ENCODE measurements at regions not wholly inside any gene's neighbourhood (a gene's known extent, or its start where the extent isn't known, plus 50 kb on each side); places are given as distances from the start of the nearest gene placed in this dataset.
"Not testable (repeated sequence)": the region's sequence is repeated elsewhere in the genome, so short reads cannot be mapped to it uniquely, and the experiment has no call there.

GRCh38 chr16:87006021-87006420, 311.2 kb downstream of the C16orf95 start:
- no peak for DNase-seq

GRCh38 chr16:87006789-87007745, 310.1 kb downstream of the C16orf95 start:
- no peak for DNase-seq

GRCh38 chr16:87007907-87008306, 309.3 kb downstream of the C16orf95 start:
- no peak for DNase-seq

GRCh38 chr16:87008664-87009063, 308.5 kb downstream of the C16orf95 start:
- DNase-seq = no peak

GRCh38 chr16:87012954-87013938, 303.9 kb downstream of the C16orf95 start:
- no peak for DNase-seq

GRCh38 chr16:87014112-87014511, 303.1 kb downstream of the C16orf95 start:
- no peak for DNase-seq

- no peak for DNase-seq
Measured at GRCh38 chr16:87015021-87015420, 302.2 kb downstream of the C16orf95 start.

GRCh38 chr16:87016046-87017035, 300.9 kb downstream of the C16orf95 start:
- no peak for DNase-seq

GRCh38 chr16:87017371-87018012, 299.7 kb downstream of the C16orf95 start:
- no peak for DNase-seq

DNA sequence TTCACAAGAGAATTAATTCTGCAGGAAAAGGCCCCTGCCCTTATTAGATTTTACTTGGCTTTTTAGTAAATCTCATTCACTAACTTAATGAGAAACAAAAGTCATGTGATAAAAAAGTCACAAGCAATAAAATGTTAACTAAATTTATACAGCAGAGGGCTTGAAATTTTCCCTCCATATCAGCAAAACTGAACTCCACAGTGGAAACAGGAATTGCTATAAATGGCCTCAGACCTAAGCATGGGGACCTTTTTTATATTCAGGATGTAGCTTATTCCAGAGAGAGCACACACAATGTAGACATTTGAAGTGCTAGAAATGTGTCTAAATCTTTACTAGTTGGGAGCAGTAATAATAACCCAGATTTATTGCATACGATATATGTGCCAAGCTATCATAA, 291.5 kb downstream of the C16orf95 start:
- no peak for DNase-seq

DNA sequence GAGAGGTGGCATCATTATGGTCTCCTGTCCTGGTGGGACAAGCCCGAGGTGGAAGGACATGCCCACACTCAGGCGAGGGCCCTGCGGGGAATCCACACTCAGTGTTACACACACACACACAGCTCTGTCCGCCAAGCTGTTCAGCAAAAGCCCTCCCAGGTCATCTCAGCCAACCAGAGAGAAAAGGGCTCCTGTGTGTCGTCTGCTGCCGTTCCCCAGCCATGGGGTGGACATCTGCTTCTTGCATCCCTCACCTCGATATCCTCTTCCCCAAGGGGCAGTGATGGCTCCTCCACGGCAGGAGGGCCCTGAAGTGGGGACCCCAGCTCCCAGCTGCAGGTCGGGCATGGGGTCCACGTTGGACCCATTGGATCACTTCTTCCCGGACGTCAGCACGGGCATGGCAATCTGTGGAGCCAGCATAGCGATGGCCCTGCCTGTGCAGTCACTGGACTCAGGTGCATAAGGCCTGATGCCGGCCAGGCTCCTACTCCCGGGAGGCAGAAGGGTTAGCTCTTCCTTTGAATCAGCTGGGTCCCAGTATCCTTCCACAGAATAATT, 290.1 kb downstream of the C16orf95 start:
- no peak for DNase-seq

DNA sequence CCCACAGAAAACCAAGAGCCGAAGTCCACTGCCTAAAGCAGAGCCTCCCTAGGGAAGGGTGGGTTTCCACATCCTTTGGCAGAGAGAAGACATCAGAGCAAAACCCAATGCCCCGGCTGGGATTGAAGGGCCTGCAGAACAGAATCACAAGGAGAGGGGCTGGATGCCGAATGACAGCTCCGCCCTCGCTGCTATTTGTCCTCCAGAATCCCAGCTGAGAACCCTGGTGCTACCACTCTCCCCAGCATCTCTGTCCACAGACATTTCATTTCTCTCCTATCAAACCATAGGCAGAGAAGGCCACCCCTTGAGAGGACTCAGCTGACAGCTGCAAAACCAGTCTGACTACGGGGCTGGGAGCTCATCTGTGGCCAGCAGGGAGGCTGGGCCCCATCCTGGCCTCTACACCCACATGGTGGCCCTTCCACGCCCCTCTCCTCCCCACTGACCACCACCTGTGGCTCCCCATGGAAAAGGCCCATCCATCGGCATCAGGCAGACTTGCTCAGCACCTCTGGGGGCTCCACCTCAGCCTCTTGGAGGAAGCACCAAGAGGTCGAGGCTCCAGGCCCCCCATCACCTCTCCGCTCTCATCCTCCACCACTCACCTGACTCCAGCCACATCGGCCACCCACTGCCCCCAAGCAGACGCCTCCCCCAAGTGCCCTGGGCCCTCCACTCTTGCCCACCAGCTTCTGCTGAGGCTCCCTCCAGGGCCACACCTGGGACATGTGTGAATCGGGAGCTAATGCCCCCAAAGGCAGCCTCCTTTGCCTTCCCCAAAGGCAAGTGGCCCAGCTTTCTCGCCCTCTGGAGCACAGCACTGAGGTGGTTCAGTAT, 288.5 kb downstream of the C16orf95 start:
- no peak for DNase-seq

DNA sequence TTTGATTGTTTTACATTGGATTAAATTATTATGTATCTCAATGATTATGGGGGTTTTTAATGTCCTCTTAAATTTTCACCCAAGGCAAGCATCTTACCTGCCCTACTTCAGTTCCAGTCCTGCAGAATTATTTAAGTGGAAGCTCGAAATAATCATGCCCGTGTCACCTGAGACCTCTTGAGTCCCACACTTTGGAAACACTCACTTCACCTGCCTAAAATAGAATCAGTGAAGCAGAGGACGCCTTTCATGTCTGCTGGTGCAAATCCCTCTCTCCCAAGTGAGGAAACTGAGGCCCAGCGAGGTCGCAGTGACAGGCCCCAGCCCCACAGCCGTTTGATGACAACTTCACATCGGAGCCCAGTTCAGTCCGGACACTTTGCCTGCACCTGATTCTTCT, 284.6 kb downstream of the C16orf95 start:
- DNase-seq = no peak

DNA sequence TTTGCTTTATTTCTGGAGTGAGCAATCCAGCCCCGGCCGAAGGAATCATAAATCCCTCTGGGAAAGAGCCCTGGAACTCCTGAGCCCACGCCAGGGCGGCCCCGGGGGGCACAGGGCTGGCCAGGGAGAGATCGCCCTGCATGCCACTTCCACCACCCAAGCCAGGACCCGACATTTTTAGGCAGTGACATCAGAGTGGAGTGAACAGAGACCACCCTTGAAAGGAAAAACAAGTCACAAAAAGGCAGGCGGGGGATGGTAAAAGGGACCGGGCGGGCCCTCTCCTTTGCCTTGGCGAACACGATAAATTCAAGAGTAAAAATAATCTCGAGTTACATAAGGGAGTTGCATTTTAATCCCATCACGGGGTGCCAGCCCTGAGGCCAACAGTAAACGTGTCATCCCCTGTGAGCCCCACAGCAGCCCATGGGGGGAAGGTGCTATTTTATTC, 284.1 kb downstream of the C16orf95 start:
- DNase-seq = no peak

DNA sequence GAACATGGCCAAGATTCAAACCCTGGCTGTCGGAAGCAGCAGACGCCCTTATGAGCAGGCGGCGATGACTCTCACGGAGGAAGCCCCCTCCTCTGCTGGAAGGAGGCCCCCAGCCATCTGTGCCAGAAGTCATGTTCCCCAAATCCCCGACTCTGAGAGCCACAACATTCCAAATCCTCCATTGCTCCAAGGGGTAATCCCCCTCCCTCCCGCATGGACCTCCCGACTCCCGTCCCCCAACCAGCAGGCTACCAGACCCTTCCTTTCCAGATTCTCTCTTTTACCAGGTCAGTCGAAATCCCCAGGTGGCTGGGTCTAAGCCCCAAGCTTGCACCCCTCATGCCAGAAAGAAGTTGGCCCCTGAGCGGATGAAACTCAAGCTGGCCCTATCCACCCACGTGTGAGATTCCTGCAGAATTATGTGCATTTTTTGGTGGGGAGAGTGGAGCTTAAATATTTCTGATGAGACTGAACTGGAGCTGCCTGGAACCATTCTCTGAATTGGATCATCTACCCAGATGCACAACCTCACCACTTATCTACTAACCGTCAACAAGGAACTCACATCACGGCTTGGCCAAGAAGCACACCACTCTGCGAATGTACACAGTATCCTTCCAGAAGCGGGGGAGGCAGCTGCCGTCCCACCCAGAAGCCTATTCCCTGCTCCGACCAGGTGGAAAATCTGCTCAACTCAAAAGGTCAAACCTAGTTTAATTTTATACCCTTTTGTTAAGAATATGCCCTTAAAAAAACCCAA, 283.5 kb downstream of the C16orf95 start:
- no peak for DNase-seq

GRCh38 chr16:87034317-87034716, 282.9 kb downstream of the C16orf95 start:
- no peak for DNase-seq

DNA sequence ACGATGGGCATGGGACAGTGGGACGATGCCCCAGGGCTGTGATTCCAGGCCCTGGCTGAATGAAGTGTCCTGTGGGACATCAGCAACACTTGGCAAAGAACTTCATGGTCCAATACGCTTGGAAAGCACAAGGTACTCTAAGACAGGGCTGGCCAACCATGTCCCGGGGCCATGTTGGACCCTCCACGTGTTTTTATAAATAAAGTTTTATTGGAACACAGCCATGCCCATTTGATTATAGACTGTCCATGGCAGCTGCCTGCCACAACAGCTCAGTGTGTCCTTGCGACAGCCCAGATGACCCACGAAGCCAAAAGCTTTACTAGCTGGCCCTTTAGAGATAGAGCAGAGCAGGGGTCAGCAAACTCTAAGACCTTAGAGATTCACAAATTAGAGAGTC, 282.1 kb downstream of the C16orf95 start:
- no peak for DNase-seq

DNA sequence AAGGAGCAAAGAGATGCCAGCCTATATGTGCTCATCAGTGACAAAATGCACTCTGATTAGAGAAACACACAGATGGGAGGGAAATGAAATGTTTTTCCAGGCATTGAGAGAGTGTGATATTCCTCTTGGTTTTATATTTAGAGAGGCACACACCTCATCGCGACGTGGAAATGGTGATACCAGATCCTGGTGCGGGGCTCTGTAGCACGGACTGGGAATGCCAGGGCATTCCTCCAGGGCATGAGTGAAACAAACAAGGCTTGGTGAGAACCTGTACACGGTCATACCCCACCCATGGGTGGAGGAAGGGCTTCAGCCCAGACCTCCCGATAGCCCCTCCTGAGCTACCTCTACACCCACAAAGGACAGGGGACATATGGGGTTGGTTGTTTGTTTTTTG, 280.2 kb downstream of the C16orf95 start:
- DNase-seq = no peak

DNA sequence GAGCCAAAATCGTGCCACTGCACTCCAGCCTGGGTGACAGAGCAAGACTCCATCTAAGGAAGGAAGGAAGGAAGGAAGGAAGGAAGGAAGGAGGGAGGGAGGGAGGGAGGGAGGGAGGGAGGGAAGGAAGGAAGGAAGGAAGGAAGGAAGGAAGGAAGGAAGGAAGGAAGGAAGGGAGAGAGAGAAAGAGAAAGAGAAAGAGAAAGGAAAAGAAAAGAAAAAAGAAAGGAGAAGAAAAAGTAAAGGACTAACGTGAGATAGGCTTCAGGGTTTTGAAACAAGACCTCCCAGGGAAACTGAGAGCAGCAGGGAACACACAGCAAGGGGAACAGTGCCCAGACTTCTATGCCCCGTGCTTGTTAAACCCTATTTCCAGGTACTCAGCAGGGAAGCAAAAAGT, 278.7 kb downstream of the C16orf95 start:
- not testable (repeated sequence) for DNase-seq

Measured in left kidney (tissue), 1 donor.